ENCODE measurements at regions not wholly inside any gene's neighbourhood (a gene's known extent, or its start where the extent isn't known, plus 50 kb on each side); places are given as distances from the start of the nearest gene placed in this dataset.

DNA sequence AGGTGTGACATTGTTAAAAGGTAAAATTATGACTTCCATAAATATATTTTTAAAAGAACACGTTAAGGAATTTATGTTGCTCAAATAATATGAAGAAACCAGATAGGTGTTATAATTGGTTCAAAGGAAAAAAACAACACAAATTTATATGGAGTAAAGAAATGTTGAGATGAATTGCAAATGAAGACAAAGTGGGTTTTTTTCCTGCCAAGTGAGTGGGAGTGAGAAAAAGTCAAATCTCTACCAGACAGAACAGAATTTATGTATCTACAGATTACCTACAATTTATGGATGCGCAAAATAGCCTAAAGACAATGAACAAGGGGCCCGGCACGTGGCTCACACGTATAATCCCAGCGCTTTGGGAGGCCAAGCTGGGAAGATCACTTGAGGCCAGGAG lies 159.7 kb upstream of the SLC1A4 start:
- no peak for DNase-seq (ENCODE audit: low read depth)

DNA sequence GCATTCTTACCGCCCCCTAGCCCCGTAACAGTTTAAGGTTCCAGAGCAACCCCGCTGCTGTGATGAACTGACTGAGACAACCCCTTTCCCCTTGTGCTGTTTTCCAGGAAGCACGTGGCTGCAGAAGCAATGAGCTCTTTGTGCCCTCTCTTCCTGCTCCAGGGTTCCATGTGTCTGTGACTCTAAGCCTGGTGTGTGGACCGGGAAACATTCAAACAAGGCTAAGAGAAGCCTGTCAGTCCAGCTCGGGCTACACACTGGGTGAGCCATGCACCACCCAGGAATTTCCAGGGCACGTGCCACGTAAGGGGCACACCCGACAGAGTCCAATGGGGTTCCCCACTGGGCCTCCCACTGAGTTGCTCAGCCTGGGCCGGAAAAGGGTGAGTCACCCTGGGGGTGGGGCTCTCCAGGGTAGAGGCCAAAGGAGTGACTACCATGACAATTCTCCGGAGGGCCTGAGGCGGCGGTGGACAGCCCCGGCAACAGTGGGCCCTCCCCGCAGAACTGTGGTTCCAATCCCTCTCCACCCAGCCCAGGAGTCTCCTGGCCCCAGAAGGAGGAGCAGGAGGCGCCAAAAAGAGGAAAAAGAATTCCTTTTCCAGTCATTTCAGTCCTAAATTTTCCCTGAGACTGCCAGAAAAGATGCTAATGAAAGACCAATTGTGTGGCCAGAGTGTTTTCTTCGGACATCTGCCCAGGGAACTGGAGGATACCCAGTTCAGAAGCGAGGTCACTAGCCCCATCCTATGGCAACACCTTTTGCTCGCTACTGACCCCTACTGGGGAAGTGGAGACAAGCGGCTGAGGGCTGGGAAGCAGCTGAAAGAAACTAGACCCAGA lies 157.8 kb upstream of the SLC1A4 start:
- DNase-seq (ENCODE audit: low read depth): peak; percentile 72

DNA sequence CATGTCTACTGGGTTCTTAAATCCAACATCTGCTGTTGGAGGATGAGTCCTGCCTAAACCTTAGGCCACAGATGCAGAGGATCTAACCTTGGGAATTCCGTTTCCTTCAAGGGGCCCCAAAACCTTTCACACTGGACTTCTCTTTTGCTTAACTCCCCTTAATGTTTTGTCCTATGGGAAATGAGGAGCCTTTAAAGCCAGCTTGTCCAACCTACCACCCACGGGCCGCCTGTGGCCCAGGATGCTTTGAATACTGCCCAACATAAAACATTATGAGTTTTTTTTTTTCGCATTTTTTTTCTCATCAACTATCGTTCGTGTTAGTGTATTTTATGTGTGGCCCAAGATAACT lies 157.2 kb upstream of the SLC1A4 start:
- no peak for DNase-seq (ENCODE audit: low read depth)

DNA sequence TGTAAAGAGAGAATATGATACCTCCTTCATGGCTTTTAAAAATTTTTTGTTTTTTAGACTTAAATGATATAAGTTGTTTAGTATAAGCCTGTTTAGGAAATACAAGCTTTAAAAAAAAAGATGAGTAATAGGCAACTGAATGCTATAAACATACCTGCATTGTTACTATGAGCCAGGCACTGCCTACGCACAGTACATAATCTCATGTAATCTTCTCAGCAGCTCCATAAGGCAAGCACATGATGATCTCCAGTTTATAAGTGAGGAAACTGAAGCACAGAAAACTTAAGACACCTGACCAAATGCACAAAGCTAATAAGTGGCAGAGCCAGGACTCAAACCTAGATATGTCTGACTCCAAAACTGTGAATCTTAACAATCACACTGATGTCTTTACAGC lies 156.3 kb upstream of the SLC1A4 start:
- no peak for DNase-seq (ENCODE audit: low read depth)

DNA sequence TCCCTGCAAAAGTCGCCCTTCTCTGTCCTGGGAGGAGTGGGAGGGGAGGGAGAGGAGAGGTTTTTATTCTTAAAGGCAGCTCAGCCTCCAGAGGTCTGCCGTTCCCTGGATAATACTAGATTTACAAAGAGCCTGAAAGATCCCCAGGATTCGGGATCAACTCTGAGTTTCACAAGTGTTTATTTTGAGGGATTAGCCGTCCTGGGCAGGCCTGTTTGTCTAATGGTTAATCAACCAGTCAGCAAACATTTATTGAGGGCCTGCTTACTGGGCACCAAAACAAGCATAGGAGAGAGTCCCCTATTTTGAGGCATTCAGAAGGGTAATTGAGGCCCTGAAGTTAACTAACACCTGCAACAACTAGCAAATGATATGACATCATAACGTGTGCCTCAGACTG lies 152.6 kb upstream of the SLC1A4 start:
- DNase-seq (ENCODE audit: low read depth): no peak

DNA sequence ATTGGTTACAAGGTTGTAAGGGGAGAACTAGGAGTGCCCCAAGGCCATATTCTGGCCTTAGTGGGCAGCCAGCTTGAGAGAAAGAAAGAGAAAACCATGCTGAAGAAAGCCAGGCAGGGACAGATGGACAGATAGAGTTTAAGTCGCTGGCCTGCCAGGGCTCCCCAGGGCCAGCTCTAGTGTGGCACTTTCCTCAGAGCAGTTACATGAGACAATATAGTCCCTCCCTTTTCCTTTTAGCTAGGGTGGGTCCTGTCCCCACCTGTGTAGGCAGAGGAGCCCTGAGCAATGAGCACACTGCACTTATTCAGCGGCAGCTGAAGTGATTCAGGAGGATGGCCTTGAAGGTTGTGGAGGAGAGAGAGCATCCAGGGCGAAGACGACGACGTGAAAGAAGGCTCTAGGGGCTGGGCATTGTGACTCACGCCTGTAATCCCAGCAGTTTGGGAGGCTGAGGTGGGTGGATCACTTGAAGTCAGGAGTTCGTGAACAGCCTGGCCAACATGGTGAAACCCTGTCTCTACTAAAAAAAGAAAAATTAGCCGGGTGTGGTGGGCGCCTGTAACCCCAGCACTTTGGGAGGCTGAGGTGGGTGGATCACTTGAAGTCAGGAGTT lies 152.0 kb upstream of the SLC1A4 start:
- no peak for DNase-seq (ENCODE audit: low read depth)

DNA sequence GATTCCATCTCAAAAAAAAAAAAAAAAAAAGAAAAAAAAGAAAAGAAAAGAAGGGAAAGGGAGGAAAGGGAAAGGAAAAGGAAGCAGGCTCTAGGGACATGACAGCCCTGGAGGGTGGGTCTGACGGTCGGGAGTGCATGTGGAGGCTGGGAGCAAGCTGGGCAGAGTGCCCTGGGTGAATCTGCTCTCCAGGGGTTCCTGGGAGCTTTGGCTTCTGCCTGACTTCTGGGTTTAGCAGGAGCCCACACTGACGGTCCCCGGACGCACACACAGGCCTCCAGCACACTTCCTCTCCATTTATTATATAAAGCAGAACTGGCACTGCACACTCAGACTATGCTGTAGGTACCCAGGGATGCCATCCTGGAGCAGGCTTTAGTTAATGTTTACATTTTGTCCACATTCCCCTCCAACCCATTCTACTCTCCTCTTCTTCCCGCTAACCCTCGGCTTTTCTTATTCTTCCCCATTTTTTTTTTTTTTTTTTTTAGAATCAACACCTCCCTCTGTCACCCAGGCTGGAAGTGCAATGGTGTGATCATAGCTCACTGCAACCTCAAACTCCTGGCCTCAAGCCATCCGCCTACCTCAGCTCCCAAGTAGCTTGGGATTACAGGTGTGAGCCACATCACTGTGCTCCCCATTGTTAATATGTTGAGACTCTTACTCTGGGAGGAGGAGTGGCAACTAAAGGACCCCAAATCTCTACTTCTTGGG lies 151.1 kb upstream of the SLC1A4 start:
- no peak for DNase-seq (ENCODE audit: low read depth)

DNA sequence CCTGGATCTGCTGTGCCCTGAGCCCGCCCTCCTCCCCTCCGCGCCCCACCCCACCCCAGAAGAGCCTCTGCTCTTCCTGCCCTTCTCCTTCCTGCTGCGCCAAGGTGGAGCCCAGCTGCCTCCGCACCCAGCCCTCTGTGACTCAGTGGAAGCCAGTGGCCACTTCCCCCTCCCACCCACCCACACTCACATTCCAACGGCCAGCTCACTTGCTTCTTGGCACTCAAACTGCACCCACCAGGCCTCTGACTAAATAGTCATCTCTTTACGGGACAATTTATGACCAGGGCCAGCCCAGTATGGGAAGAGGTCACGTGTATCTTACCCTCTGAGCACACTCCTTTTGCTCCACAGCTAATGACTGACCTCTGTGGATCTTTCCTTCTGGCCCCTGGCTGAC lies 150.4 kb upstream of the SLC1A4 start:
- no peak for DNase-seq (ENCODE audit: low read depth)

DNA sequence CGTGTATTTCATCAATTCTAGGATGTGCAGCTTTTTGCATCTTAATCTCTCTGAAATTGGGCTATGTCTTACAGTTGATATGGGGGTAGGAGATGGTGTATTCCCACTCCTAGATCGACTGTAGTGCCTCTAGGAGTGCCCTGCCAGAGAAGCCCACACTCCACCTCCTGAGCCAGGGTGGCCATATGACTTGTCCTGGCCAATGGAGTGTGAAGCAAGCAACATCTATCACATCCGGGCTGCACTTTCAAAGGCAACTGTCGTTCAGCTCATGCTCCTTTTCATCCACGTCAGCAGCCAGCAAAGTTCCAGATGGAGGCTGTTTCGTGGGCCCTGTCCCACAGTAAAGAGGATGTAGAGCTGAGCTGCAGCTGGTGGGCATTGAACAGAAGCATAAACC lies 149.4 kb upstream of the SLC1A4 start:
- no peak for DNase-seq (ENCODE audit: low read depth)

DNA sequence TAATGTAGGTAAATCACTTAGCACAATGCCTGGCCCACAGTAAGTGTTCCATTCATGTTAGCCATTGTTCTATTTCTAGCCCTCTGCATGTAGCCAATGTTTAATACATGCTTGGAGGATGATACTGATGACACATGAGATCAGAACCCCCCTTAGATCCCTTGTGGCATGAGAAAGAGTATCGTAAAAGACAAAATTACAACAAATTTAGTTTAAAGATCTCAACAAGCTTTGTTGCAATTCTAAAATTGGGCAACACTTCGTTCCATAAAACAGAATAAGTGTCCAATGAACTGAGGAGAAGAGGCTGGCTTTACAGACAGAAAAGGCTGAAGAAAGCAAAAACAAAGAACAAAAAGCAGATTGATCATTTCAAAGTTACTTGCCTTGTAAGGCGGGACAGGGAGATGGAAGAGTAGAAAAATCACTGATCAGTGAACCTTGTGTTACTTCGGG lies 148.7 kb upstream of the SLC1A4 start:
- no peak for DNase-seq (ENCODE audit: low read depth)

DNA sequence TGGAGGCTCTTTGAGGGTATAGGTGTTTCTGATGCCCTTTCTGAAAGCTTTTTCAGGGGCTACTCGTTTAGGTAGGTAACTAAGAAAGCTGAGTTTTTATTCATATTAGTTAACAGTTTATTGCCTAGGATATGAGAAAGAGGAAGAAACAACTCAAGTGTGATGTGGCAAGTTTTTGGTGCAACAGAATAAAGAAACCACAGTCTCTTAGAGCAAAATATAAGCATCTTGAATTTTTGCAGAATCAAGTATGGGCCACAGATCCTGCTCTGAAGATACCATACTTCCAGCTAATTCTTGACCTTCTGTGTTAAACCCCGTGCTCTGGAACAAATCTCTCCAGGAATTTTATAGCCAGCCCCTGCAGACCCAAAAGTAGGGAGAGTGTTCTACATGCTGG lies 147.7 kb upstream of the SLC1A4 start:
- no peak for DNase-seq (ENCODE audit: low read depth)

DNA sequence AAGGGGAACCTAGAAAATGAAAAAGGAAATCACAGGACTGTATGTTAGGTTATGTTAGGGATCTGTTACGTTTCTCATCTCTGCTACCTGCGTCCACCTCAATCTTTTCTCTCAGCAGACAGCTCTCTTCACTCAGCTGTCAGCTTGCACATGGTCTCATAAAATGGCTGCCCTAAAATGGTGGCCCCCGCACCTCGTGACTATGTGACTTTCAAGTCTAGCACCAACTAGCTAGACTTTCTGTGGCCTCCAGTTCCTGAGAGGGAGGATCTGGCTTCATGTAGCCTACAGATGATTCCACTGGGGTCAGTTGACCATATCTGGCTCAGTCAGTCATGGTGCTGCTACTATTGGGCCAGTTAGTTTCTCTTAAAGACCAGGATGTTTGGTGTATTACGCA lies 147.2 kb upstream of the SLC1A4 start:
- DNase-seq (ENCODE audit: low read depth): no peak

DNA sequence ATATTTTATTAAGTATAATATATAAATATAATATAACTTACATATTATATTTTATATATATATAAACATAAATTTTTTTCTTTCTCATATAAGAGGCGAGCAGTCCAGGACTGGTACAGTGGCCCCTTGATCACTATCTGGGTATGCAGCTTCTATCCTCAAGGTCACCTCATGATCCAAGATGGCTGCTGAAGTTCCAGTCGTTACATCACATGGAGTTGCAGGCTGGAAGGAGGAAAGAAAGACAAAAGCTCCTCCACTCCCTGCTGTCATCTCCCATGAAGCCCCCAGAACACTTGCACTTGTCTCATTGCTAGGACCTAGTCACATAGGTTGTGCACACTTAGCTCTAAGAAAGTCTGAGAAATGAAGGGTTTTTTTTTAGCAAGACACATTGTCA lies 145.1 kb upstream of the SLC1A4 start:
- no peak for DNase-seq (ENCODE audit: low read depth)

DNA sequence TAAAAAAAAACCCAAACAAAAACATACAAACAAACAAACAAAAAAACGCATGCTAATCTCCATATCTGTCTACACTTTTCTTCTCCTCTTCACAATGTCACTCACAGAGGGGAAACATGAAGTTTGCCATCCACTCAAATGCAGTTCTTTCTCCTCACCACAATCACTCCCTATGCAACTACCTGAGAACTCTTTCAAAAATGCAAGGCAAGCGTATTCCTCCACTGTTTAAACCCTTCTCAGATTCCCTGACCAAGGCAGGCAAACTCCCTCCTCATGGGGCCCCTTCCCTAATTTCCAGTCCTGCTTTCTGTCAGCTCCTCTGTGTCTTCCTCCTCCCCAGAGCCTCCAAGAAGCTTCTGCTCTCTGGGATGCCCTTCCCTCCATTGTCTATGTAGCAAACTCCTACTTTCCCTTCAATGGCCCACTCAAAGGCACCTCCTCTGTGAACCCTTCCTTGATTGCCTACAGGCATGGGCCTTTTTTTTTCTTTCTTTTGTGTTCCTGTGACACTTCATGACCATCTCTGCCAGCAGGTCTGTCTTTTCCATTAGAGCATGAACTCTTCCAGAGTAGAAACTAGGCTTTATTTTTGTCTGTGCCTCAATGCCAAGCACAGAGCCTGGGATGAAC lies 143.8 kb upstream of the SLC1A4 start:
- no peak for DNase-seq (ENCODE audit: low read depth)

DNA sequence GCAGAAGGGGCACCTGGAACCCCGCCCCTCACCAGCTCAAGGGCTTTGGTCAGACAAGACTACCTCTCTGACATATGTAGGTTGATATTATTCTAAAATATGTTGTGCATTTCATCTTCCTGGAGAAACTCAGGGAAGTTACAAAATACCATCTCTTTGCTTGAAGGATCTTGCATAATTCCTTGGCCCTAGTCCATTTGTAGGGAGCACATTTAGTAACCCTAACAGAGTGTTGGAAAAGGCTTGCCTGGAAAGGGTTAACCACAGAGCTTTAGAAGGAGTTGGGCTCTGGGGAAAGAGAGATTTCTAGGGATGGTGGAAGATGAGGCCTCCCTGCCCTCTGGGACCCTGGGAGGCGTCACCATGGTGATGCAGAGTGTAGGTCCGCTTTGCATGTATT lies 143.0 kb upstream of the SLC1A4 start:
- DNase-seq (ENCODE audit: low read depth): no peak

DNA sequence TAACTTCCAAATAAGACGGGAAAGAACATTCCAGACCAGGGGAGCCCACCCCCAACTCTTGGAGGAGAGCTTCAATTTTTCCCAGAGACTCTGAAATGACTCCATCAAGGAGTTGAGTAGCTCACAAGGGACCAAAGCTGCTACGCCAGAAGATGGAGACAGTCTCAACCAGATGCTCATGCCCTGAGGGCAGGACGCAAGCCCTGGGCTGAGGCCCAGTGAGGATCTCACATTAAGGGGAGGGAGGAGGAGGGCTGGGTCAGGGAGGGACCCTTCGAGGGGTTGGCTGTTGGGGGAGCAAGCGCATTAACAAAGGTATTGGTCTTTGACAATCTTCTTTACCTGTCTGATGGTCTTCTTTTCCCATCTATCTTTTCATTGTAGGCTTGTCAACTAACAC lies 141.3 kb upstream of the SLC1A4 start:
- no peak for DNase-seq (ENCODE audit: low read depth)

DNA sequence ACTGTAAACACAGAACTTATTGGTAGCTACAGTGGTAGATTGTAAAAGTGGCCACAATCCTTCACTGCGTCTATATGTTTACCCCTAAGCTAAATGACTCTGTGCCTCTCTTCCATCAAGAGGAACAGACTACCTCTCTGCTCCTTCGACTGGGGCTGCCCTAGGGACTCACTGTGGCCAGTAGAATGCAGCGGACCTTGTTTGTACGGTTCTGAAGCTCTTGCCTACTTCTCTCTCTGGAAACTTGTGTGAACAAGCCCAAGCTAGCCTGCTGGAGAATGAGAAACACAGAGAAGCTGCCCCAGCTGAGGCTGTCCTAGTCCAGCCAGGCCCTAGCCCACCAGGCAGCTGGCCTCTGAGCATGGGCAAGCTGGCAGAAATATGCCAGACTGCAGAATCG lies 140.8 kb upstream of the SLC1A4 start:
- DNase-seq (ENCODE audit: low read depth): no peak

DNA sequence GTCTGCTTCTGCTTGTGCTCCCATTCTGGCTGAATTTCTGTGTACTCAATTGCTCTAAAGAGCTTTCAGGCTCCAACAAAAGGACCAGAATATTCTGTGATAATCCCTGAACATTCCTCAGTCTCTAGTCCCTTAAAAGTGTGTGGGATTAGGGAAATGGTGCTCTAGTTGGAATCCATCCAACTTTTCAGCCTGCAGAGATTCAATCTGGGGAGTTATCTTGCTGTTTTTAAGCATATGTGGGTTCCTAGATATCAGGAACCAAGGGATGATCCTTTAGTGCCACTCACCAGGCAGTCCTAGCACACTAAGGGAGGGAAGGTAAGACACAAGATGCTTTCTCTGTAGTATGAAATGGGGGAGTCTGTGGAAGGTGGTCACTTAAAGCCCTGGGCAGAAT lies 140.3 kb upstream of the SLC1A4 start:
- no peak for DNase-seq (ENCODE audit: low read depth)

DNA sequence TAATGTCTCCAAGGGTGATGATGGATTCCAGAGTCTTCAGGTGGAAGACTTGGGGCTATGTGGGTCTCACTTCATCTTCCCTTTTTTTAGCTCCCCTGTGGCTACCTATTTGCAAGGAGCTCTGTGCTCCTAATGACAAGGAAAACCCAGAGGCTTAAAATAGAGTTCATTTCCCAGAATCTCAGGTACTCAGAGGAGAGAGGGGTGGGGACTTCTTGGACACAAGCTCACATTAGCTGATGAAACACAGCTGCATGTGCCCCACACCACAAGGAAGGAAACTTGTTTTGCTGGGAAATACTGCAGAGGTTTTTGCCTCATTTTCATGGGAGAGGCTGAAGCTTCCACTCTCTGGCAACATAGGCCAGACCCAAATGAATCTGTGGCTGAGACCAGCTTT lies 138.6 kb upstream of the SLC1A4 start:
- no peak for DNase-seq (ENCODE audit: low read depth)

DNA sequence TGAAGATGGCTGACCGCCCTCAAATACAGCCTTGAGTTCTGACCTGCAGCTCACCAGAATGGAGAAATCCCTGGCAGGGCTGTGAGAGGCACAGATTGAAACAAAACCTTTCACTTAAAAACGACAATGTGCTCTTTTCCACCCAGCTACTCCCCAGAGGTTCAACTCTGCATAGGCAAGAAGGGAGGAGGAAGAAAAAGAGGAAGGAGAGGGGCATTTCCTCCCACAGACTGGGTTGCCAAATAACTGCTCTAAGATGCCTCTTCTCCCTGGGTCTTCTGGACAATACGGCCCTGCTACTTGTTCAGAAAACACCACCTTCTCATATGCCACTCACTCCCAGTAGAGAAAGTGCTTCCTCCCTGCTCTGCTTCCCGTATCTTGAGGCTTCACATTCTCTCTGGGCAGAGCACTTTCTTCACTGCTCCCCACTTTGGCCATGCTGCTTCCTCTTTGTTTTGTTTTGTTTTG lies 136.4 kb upstream of the SLC1A4 start:
- DNase-seq (ENCODE audit: low read depth): no peak

DNA sequence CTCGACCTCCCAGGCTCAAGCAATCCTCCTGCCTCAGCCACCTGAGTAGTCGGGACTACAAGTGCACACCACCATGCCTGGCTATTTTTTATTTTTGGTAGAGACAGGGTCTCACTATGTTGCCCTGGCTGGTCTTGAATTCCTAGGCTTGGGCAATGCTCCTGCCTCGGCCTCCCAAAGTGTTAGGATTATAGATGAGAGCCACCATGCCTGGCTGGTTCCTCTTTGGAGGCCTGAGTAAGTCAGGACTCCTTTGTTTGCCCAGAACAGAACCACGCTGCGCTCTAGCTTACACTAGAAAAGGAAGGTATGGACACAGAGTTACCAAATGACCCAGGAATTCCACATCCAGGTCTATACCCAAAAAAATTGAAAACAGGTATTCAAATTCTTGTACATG lies 135.9 kb upstream of the SLC1A4 start:
- DNase-seq (ENCODE audit: low read depth): no peak

DNA sequence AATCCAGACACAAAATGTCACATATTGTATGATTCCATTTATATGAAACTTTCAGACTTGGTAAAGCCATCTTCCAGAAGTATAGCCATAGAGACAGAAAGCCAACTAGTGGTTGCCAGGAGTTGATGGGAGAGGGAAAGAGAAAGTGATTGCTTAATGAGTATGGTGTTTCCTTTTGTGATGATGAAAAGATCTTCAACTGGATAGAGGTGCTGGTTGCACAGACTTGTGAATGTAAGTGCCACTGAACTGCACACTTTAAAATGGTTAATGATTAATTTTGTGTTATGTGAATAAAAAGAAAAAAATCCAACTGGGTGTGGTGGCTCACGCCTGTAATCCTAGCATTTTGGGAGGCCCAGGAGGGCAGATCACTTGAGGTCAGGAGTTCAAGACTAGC lies 135.3 kb upstream of the SLC1A4 start:
- no peak for DNase-seq (ENCODE audit: low read depth)

DNA sequence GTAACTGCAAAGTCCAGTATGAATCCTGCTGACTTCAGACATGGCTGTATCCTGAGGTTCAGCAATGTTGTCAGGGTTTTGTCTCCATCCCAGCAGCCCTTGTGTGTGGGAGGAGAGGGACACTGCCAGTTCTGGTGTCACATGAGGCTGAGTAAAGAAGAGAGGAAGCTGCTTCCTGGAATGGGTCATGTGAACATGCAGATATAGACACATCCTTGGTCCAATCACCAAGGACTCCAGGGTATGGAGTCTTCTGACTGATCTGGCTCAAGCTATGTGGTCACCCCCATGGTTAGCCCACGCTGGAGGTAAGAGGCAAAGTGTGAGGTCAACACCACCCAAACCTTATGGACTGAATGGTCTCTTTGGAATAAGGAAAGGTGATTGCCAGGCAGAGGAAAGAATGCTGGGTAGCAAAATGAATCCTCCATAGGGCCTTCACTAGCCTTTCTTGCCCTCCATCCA lies 134.4 kb upstream of the SLC1A4 start:
- DNase-seq (ENCODE audit: low read depth): no peak

Data from activated gamma-delta T cell treated with anti-CD3 and anti-CD28 coated beads, Interleukin-2, amount 50 U/mL, for 16 hours (primary cell).